ENCODE measurements at regions not wholly inside any gene's neighbourhood (a gene's known extent, or its start where the extent isn't known, plus 50 kb on each side); places are given as distances from the start of the nearest gene placed in this dataset.
"Not testable (repeated sequence)": the region's sequence is repeated elsewhere in the genome, so short reads cannot be mapped to it uniquely, and the experiment has no call there.

DNA sequence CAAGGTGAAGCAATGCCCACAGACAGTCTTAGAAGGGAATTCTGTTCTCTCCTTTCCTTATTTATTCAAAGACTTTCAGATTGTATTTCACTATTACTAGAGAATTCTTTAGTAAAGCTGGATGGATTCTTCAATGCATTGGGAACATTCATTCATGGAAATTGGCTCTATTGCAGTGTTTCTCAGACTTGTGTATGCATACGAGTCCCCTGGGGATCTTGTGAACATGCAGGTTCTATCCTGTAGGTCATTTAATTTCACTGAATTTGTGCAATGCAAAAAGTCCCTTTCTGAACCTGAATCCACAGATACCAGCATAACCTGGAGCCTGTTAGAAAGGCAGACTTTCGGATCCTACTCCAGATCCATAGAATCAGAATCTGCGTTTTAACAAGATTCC is 160.9 kb upstream of the AHI1 start:
- DNase-seq = no peak

GRCh38 chr6:135658916-135659315 is 161.4 kb upstream of the AHI1 start:
- no peak for DNase-seq

GRCh38 chr6:135664527-135664926 is 167.0 kb upstream of the AHI1 start:
- no peak for DNase-seq

- DNase-seq = no peak
Measured at GRCh38 chr6:135665935-135666334, 168.4 kb upstream of the AHI1 start.

DNA sequence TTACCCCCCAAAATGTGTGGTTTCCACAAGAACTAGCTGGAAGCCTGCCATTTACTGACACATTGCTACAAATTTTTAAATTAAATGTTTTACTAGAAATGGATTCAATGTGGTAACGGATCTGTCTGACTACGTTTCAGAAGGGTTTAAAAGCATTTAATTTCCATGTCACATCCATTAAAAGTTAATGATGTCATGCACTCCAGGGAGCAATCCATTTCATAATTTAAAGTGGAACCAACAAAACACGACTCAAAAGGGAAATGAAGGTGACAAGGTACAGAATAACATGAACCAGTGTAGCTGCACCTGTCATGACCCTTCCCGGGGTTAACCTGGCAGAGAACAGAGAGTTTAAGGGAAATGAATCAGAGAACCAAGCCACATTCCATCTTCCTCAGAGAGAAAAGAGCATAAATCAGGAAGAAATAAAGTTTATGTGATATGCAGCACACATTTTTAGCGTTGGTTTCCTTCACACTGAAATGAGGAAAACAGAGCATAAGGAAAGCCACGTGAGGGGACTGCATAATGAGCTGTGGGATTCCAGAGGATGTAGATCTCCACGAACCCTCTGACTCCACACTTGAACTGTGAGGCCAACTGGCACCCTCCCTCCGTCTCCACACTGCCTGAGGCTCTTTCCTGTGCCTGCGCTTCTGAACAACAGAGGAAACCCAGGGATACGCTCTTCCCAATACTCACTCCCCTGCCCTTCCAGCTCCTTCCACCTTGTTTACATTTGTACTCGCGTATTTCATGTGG is 170.3 kb upstream of the AHI1 start:
- DNase-seq = no peak

- no peak for DNase-seq
Measured at GRCh38 chr6:135672256-135672655, 174.7 kb upstream of the AHI1 start.

- no peak for DNase-seq
Measured at GRCh38 chr6:135673501-135674309, 176.2 kb upstream of the AHI1 start.

DNA sequence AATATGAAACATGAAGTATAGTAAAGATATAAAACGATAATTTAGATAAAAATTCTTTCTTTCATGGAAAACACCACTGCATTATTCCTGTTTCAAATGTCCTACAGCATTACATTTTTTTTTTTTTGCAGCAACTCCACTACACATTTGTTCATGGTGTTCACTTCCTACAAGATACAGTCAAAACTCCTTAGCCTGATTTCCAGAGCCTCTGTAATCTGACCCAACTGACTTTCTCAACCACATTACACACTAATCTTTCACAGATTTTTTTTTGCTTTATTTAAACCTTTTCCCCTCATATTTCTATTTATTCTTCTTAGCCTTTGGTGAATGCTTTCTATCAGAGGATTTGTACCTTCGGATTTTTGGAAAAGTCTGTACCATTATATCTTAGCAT is 176.5 kb upstream of the PDE7B start:
- no peak for DNase-seq

DNA sequence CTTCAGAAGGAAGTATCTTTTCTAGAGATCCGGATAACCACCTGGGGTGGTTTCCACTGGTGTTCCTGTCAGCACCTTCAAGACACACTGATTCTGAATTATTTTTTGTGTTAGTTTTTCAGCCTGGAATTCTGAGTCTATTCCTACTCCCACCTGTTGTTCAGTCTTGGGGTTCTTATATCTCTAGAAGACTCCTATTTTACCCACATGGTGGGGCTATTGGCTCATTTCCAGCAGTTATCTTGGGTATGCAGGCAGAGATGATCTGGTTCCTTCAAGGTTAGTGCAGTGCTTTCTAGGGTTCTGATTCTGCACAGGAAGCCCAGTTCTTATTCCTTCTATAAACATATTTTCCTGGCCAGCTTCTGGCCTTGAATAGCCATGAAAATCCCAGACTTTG is 175.6 kb upstream of the PDE7B start:
- peak; percentile 15 for DNase-seq

DNA sequence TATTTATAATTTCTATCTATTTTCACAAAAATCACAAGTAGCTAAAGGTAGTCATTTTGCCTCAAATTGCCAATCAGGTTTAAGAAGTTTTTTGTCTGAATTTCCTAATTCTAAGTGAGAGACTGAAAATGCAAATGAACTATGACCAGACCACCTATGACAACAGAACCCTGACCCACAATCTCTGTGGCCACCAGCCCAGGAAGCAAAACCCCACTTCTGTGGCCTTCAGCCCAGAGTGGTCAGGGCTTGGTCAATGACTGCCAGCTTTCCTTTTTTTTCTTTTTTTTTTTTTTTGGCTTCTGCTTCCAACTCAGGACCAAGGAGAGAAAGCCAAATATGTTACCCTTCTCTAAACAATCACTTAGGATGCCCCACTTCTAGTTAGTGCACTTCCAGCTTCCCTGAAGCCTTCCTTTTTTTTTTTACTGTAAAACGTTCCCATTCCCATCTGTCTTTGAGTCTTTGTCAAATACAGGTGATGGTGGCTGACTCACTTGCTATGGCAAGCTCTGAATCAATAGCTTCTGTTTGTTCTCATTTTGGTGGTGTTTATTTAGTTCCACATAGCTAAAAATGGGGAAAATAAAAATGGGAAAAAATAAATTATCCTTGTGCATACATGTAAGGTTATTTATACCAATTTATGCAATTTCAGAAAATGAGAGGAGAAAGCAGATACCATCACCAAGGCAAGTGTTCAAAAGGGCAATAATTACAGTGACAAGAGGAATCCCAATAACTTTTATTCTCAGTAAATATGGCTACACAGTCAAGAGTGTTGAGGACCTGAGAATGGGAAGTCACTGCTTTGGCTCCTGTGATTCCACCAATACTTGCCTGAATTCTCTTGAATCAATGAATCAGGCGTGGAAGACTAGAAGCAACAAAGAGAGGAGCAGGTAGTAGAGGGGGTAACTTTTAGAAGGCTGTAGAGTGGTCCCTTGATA is 170.3 kb upstream of the PDE7B start:
- no peak for DNase-seq

DNA sequence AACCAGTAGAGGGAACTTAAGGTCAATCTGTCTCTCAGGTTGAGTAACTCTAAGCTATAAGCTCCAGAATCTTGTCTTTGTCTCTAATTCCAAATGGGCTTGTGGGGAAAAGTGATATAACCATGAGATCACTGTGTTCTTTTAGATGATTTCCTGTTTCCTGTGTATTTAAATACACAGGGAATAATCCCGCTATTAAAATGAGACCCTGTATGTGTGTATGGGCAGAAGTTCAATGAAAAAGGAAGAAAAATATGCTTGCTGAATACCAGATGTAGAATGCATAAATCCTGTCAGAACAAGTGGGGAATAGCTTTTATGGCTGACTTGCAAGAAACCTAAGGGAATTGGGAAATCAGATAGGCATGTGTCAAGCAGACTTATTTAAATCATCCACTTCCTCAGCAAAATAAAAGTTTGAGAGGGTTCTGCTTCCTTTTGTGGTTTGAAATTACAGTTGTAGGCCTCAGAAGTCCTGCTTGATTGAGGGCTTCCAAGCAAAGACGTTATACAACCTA is 164.7 kb upstream of the PDE7B start:
- DNase-seq = no peak

GRCh38 chr6:135688476-135688875 is 163.0 kb upstream of the PDE7B start:
- not testable (repeated sequence) for DNase-seq

DNA sequence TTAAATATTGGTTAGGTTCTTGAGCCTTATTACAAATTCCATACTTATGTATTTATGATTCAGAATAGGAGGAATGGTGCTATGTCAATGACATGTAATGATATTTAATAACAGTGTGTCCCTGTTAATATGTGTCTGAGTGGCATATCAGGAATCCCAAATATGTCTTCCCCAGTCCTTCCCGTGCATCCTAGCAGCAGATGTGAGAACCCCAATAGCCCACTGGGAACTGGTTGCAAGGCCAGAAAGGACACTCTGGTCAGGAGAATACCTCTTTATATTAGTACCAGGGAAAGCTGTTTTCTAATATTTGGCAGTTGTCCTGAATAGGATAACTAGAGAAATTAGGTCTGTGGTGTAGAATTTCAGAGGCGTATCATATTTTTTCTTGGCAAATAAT is 159.1 kb upstream of the PDE7B start:
- no peak for DNase-seq

- no peak for DNase-seq
Measured at GRCh38 chr6:135693811-135694370, 157.6 kb upstream of the PDE7B start.

GRCh38 chr6:135699705-135700104 is 151.8 kb upstream of the PDE7B start:
- no peak for DNase-seq

- no peak for DNase-seq
Measured at GRCh38 chr6:135701426-135701825, 150.1 kb upstream of the PDE7B start.

DNA sequence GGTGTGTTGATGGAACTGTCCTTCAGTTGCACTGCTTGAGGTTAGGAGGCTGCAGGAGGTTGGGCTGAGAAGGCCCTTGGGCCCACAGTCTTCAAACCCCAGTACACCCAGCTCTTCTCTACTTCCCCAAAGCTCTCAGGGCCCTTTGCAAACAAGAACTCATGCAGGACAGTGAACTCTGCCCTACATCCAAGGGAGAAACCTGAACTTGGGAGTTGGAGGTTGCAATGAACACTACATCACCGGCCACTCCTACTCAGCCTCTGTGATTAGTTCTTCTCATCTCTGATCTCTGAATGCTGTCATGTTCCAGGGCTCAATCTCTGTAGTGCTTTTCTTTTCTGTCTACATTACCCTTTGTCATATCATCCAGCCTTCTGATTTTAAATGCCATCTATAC is 148.5 kb upstream of the PDE7B start:
- no peak for DNase-seq

GRCh38 chr6:135703621-135704020 is 147.9 kb upstream of the PDE7B start:
- DNase-seq = no peak

GRCh38 chr6:135707426-135707825 is 144.1 kb upstream of the PDE7B start:
- no peak for DNase-seq

DNA sequence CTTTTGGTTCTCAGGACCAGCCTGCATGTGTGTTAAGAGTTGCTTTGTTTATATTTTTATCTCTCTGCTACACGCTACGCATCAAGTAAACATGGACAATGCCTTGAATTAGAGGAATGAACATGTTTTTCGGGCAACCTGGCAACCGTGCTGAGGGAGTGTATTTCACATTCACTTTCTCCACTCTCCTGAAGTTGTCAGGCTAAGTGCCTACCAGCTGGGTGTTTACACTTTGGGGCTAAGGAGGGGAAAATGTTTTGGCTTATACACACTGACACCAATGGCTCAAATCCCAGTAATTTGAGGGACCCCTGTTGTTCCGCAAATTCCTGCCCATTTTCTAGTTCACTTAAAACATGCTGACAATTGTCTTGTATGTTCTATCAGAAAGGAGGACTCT is 141.5 kb upstream of the PDE7B start:
- DNase-seq = no peak

DNA sequence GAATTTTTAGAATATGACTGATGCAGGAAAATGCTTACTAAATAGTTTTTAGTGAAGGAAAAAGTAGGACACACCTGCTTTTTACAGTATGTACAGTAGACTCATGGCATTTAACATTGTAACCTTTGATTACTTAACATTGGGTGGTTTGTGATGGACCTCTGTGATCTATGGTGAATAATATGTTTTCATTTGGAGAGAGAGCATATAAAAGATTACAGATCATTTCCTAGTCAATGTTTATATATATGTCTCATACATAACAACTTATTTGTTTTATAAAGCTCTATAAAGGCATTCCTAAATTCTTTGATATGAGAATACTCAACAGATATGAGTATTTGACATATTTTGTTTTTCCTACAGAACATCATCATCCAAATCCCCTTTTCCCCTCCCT is 129.3 kb upstream of the PDE7B start:
- DNase-seq = no peak

DNA sequence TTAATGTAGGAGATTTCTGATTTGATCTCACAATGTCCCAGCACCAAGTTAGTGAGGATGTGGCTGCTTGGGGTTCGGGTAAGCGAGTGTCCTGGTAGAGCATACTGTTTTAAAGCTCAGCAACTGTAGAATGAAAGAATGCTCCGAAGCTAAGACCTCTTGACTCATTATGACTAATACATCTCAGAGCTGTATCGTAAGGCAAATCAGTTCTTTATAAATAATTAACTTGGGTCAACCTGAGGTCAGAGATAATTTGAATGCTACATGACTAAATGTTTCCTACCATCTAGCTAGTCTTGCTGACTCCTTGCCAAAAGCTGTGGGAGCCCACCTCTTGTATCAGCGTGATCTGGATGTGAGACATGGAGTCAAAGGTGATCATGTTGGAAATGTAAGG is 128.8 kb upstream of the PDE7B start:
- DNase-seq = no peak

- DNase-seq = no peak
Measured at GRCh38 chr6:135728589-135728988, 122.9 kb upstream of the PDE7B start.

Data from NCI-H526 treated with DMSO at 0.1 percent for 48 hours (cell line).